Fibroblast of the conjunctiva (primary cell): ENCODE measurements at regions not wholly inside any gene's neighbourhood (a gene's known extent, or its start where the extent isn't known, plus 50 kb on each side); places are given as distances from the start of the nearest gene placed in this dataset.

Experiments used
- DNase-seq: peaks from one replicate; pipeline ENCODE4 v3.0.0-alpha.2; 2010; ENCODE audit warnings: low read depth

DNA sequence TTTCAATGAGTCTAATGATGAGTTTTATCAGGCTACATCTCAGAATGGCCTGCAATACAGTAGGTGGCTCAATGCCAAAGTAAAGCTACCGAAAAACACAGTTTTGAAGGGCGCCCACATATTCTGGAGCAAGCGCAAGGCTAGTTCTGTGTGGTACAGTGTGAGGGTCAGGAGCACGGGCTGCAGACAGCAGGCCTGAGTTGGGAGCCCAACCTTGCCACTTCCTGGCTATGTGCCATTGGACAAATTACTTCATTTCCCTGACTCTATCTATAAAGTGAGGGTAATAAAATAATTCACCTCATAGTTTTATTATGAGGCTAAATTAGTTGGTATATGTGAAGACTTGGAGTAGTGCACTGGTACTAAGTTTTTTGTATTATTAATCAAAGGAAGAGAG, 150.7 kb downstream of the OPN5 start:
- DNase-seq, result no peak

DNA sequence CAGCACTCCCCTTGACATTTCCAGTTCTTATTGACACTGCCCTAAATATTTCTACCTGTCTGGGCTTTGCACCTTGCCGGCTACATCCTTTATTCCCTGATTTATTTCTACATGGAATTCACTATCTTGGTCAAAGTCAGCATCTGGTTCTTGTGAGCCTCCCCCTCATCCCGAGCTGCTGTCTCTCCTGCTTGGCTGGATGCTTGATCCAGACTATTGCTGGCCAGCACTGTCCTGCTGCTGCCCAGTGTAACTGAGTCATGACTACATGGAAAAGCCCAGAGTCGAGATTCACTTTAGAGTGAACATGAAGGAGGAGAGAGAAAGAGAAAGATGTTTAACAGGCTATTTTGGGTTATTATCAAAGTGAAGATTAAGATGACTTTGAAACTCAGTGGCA, 142.2 kb downstream of the OPN5 start:
- no peak for DNase-seq

DNA sequence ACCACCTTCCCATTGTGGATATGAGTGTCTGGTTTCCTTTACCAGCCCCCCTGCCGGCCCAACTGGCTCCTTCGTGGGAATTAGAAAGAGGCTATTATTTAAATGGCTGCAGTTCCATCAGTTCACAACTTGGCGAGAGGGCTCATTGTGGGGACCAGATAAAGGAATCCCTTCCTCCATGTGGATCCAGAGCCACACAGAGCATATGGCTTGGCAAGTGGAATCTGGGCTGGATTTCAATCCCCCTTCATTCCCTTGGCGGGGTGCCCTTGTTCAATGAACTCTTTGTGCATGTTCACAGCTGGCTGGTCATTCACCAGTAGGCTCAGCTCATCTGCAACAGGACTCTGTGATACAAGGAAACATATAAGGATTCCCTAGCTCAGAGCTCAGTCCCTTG, 140.6 kb downstream of the OPN5 start:
- no peak for DNase-seq

DNA sequence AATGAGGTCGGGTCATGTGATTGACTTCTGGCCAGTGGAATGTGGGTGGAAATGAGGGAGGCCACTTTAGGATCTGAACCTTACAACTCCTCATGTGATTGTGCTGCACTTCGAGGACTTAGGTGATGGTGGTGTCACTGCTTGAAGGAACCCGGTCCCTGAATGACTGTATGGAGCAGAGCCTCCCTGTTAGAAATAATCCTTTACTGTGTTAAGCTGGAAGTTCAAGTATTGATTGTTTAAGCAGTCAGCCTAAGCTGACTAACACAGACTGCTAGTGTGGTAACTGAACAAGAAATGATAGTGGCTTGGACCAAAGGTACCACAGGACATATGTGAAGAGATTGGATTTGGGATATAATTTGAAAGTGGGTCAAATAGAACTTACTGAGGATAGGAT, 138.0 kb downstream of the OPN5 start:
- no peak for DNase-seq

DNA sequence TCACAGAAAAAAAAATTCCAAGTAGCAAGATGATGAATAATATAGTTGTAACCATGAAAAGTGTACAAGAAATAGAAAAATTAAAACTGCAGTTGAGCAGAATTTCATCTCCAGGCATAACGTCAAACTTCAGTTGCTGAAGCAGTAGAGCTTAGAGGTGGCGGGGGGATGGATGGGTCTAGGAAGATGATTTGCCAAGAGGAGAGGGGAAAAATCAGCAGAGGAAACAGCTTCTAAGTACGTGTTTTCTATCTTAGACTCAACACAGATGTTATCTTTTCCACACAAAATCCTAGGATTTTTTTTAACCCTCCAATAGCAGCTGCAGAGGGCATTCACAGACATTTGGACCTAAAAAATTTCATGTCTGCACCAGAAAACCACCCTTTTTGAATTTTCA, 136.0 kb downstream of the OPN5 start:
- no peak for DNase-seq

DNA sequence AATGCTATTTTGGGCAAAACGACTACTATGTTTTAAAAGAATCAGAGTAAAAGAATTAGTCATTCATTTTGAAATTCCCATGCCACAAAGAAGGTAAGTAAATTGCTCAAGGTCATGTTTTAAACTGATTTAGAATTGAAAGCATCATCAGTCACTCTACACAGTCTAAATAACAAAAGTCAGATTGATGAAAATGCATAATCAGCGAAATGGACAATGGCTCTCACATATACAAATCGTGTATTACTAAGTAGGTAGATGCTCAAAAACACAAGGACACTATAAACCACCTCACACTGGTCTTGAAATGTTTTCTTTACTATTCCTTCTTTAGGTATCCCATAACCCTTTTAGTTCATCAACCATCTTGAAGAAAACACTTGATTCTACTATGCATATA, 135.4 kb downstream of the OPN5 start:
- no peak for DNase-seq

DNA sequence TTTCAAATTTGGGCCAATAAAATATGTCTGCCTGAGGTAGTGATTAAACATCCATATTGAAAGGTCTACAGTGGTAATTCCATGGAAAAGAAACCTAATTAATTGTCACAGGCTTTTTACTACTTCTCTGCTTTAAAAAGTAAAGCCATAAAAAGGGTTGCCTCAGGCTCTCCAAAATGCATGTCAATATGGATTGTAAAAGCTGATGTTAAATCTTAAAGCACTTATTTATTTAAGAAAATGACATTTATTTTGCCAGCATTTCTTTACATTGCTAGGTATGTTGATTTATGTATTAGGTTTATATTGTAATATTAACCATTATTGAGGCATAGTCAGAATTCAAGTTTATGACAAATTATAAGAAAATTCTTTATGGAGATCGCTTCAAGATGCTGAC, 133.2 kb downstream of the OPN5 start:
- DNase-seq, result no peak

DNA sequence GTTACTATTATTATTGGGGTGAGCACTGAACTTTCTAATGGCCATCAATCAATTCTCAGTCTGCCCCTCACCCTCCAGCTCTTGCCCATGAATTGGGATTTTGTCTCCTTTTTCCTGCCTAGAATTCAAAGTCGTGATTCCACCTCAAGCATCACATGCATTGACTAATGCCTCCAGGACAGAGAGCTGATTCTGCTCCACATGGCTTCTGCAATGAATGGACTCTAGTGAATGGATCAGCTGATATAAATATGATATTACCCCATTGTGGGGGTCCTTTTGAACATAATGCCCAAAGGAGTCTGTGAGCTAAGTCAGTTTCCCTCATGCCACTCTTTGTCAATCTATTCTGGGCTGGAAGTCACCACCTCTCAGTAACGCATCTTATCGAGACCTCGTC, 126.4 kb downstream of the OPN5 start:
- DNase-seq, result no peak

DNA sequence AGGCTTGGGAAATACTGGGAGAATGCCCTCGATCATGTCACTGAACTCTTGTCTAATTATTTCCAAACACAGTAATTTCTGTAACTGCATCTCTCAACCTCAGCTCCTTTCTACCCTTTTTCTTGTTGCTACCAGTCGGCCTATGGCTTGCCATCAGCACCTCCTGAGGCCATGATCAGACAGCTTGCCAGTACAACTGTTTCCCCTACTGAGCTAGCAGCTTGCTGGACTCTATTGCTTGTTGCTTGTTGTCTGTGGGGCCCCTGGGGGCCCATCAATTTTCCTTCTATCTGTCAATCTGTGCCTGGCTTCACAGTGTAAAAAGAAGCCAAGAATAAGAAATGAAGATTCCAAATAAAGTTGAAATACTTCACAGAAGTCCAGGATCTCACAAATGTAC, 123.9 kb downstream of the OPN5 start:
- DNase-seq, result no peak

DNA sequence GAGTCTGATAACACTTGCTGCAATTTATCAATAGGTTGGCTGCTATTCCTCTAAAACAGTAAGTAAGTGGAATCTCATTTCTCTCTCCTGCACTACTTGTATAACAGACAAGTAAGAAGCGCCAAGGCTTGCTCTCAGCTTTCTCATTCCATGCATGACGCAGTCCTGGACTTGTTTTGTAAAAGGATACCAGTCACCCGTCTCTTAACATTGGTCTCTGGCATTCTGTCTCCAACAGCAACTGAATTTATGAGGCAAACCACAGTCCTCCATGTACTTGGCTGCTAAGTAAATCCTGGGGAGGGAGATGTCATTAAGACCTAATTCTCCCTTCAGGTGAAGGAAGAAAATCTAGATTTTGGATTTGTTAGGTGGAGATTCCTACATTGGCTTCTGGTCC, 115.4 kb downstream of the OPN5 start:
- no peak for DNase-seq

DNA sequence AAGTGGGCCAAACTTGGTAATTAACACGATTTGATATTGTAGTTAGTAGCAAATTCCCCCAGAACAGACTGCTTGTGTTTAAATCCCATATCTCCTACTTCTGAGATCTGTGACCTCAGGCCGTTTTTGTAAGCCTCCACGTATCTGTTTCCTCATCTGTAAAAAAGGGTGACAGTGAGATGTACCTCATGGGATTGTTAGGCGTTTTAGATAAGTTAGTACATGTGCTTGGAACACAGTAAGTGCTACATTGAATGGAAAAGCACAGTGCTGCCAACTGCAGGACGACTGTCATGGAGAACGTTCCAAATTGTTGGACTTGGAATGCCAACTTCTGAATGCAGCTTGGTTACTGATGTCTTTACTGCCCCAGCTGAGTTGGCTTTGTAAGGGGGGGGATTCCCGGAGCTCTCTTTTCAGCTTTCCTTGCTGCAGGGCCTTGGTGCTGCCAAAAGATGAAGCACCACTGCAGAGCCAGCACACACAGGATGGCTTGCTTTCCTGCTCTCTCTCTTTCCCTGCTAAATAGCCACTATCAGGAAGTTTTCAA, 108.6 kb downstream of the OPN5 start:
- no peak for DNase-seq

DNA sequence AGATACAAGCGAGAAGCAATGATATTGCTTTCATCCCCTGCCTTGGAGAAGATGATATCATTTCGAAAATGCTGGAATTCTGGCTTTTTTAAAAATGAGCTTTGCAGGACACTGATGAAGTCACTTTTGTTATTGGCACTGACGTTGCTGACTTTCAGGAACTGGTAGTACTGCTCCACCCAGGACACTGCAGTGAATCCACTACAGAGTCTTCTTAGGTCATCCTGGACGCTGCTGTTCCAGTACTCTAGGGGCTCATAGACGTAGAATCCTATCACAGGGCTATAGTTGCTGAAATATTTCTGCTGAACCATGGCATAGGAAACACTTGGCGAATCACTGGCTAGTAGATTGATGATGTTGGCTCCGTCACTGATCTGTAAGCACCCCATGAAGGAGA, 97.2 kb downstream of the OPN5 start:
- DNase-seq, result no peak
